ENCODE measurements at regions not wholly inside any gene's neighbourhood (a gene's known extent, or its start where the extent isn't known, plus 50 kb on each side); places are given as distances from the start of the nearest gene placed in this dataset.

GRCh38 chr6:138691595-138692057 is 81.9 kb upstream of the CCDC28A start:
- Histone ChIP-seq H3K4me1 (ENCODE audit: control insufficient read depth, insufficient read depth, low read length) (no peaks in the 10 kb centered on the region), H3K4me3 (ENCODE audit: low read depth, low read length) (peak overlapping the region; percentile 85), H3K9me3 (ENCODE audit: control insufficient read depth, insufficient read depth, low read depth, low read length) (no peaks in the 10 kb centered on the region), H3K27ac (ENCODE audit: extremely low read depth, low read depth, low read length) (peak overlapping the region; percentile 95; the same call in 1 of the 2 replicates), H3K36me3 (ENCODE audit: control insufficient read depth in 2 of 2, insufficient read depth in 1 of 2, low read length in 2 of 2) (no peaks in the 10 kb centered on the region)
- TF ChIP-seq ZNF571 (tag by site-specific recombination; IDR thresholded peaks at IDR 0.05) (no peak), ZNF2 (tag by site-specific recombination; IDR thresholded peaks at IDR 0.05) (0 out of 2 replicates have a peak, but pooled peaks have one; percentile 34), IKZF3 (tag by site-specific recombination; IDR thresholded peaks at IDR 0.05) (0 out of 2 replicates have a peak, but pooled peaks have one; percentile 26), ZNF157 (tag by site-specific recombination; IDR thresholded peaks at IDR 0.05) (no peak), PBX3 (CRISPR knock-in tag; IDR thresholded peaks at IDR 0.05) (no peak), ZNF488 (tag by site-specific recombination; IDR thresholded peaks at IDR 0.05) (no peak), ZNF335 (tag by site-specific recombination; conservative IDR thresholded peaks at IDR 0.05) (0 out of 2 replicates have a peak, but pooled peaks have one; percentile 37), ZBTB48 (tag by site-specific recombination; IDR thresholded peaks at IDR 0.05) (no peak), ZNF624 (tag by site-specific recombination; IDR thresholded peaks at IDR 0.05) (0 out of 2 replicates have a peak, but pooled peaks have one; percentile 19), TCF7L2 (IDR thresholded peaks at IDR 0.05; ENCODE audit: borderline replicate concordance, low read depth, low read length) (no peak), ZNF677 (tag by site-specific recombination; IDR thresholded peaks at IDR 0.05) (no peak), PRDM1 (tag by site-specific recombination; IDR thresholded peaks at IDR 0.05) (peak; percentile 42; the same call in 1 of the 2 replicates), ZNF501 (tag by site-specific recombination; IDR thresholded peaks at IDR 0.05) (no peak), PRDM10 (tag by site-specific recombination; IDR thresholded peaks at IDR 0.05) (peak; percentile 77), HOXC10 (CRISPR knock-in tag; IDR thresholded peaks at IDR 0.05) (no peak), TRIM28 (IDR thresholded peaks at IDR 0.05; ENCODE audit: borderline replicate concordance, low read length) (no peak), GLIS2 (tag by site-specific recombination; IDR thresholded peaks at IDR 0.05) (no peak), ZBTB17 (tag by site-specific recombination; IDR thresholded peaks at IDR 0.05) (peak; percentile 84), ZBTB11 (tag by site-specific recombination; conservative IDR thresholded peaks at IDR 0.05; ENCODE audit: low read depth) (peak; percentile 73; the same call in 1 of the 2 replicates), ZNF692 (tag by site-specific recombination; IDR thresholded peaks at IDR 0.05) (no peak), ZNF366 (tag by site-specific recombination; conservative IDR thresholded peaks at IDR 0.05) (peak; percentile 23; the same call in 1 of the 2 replicates)
- POLR2A ChIA-PET: interaction anchor here (0.6 to 1.9 kb wide), 9 partner anchors 9 to 97 kb away, joined by 3 to 11 read pairs (median 3); partner anchors contain the start of gene CCDC28A
- CTCF ChIA-PET: interaction anchor here (0.6 to 3.0 kb wide), 19 partner anchors 8 to 103 kb away, joined by 3 to 14 read pairs (median 4); no protein-coding TSS in a partner anchor

Measured in HEK293 (cell line).